Lower leg skin (tissue), 4 donors: ENCODE measurements at regions not wholly inside any gene's neighbourhood (a gene's known extent, or its start where the extent isn't known, plus 50 kb on each side); places are given as distances from the start of the nearest gene placed in this dataset.

Source experiments
- DNase-seq, 2 donors: peaks; one replicate each; pipeline ENCODE4 v3.0.0-alpha.2; 2019; ENCODE audit warnings: low spot score in 2 of 2
- H3K4me3 ChIP-seq: fragments of 200-600 bp; sonication (generic); 2 replicates; pipeline ENCODE4 v1.5.1; 2017; ENCODE audit warnings: mild to moderate bottlenecking, low read depth; ENCODE audit not compliant: poor library complexity, severe bottlenecking
- POLR2A ChIP-seq, 2 donors: fragments of 450-650 bp; IDR thresholded peaks; one replicate each; pipeline ENCODE4 v1.6.1; 2016 to 2017; ENCODE audit warnings: antibody characterized with exemption in 2 of 2, mild to moderate bottlenecking in 1 of 2, moderate library complexity in 1 of 2
- WGBS, 2 donors: methylation state at CpG; one replicate each; pipeline ENCODE4 v1.1.5; 2018; 5-methylcytosine and 5-hydroxymethylcytosine counted together
- intact Hi-C: fragments of 100-400 bp; cut with DNase I; formaldehyde crosslinking; loops from one replicate; pipeline ENCODE4 v1.15.0; 2023; ENCODE audit warnings: low total_unique reads
- TF ChIP-seq, protein P1 (sequence below), 3 donors: fragments of 450-650 bp; IDR thresholded peaks; one replicate each; pipeline ENCODE4 v1.5.1; 2016; ENCODE audit warnings: antibody characterized with exemption in 3 of 3, mild to moderate bottlenecking in 3 of 3, moderate library complexity in 2 of 3

DNA sequence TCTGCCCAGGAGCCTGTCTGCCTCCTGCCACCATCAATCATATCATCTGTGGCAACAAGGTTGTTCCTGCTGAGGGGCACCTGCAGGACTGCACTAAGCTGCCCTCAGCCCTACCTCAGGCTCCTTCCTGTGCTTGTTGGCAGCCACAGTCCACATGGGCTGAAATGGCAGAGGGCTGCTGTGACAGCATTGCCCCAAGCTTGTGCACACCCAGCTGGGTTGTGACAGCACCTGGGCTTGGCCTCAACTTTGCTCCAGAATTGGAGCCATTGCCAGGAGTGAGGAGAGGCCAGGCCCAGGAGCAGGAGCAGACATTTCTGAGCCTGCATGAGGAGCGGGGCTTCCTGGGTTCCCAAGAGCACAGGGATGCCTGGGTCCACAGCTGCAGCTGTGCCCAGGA is 340.9 kb upstream of the CHRM2 start:
- TF ChIP-seq, protein P1, sequence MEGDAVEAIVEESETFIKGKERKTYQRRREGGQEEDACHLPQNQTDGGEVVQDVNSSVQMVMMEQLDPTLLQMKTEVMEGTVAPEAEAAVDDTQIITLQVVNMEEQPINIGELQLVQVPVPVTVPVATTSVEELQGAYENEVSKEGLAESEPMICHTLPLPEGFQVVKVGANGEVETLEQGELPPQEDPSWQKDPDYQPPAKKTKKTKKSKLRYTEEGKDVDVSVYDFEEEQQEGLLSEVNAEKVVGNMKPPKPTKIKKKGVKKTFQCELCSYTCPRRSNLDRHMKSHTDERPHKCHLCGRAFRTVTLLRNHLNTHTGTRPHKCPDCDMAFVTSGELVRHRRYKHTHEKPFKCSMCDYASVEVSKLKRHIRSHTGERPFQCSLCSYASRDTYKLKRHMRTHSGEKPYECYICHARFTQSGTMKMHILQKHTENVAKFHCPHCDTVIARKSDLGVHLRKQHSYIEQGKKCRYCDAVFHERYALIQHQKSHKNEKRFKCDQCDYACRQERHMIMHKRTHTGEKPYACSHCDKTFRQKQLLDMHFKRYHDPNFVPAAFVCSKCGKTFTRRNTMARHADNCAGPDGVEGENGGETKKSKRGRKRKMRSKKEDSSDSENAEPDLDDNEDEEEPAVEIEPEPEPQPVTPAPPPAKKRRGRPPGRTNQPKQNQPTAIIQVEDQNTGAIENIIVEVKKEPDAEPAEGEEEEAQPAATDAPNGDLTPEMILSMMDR (IDR thresholded peaks at IDR 0.05): no peak
- no peak for TF ChIP-seq POLR2A (IDR thresholded peaks at IDR 0.05)
- DNase-seq: peak in 1 of 2 donors; percentile 54
- intact Hi-C loops: no loop called here
- H3K4me3 ChIP-seq: no peak overlapping the region
- WGBS, 2 donors: 67% methylated on average over 1 of the region's 1 CpG; no CpG with 5 or more reads in 1 of the 2 donors

DNA sequence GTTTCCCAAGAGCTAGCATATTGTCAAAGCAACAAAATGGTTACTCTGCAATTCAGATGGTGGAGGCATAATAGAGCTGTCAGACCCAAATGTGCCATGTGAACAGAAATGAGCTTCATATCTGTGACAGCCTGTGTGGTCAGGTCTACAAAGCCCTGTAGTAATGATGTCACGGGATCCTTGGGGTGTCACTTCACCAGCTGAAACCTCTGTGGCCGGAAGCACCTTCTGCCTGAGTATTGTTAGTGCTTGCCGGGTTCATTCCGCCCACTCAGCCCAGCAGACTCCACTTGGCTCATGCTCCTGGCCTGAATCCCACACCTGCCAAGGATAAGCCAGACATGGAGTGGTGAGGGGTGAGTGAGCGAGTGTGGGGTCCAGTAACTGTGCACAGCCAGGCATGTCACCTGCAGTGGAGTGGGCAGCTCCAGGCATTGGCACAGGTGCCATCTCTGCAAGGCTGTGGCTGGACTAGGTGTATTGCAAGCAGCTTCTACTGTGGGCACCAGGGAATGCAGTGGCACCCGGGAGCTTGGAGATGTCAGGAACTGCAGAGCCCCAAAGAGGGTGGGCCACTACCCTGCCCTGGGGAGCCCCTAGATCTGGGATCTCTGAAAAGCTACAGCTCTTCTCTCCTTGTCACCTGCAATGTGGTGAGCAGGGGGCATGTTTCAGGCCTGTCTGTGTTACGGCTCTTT is 341.9 kb upstream of the CHRM2 start:
- no peak overlapping the region for H3K4me3 ChIP-seq
- intact Hi-C loops: no loop called here
- WGBS, 2 donors: 87 to 93% methylated on average over 5 to 7 of the region's 7 CpGs
- peak in 1 of 2 donors; percentile 71 for DNase-seq
- TF ChIP-seq POLR2A (IDR thresholded peaks at IDR 0.05): no peak
- TF ChIP-seq, protein P1 (IDR thresholded peaks at IDR 0.05): no peak

DNA sequence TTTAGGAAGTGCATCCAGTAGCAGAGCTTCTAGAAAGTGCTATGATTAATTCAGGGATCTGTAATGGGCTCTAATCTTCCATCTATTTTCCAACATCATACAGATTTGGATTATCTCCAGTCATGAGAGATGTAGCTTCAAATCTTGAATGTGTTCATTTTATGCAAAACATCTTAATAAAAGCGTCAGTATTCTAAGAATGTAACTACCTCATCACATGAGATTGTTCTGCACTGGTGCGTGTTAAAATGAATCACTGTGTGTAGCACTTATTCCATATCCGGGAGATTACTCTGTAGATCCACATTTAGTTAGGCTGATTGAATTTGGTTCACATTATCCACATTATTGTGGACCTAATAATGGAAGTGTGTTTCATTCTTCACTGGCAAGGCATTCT is 344.9 kb upstream of the CHRM2 start:
- TF ChIP-seq POLR2A (IDR thresholded peaks at IDR 0.05): no peak
- TF ChIP-seq, protein P1 (IDR thresholded peaks at IDR 0.05): no peak
- no peak overlapping the region for H3K4me3 ChIP-seq
- no peak for DNase-seq
- WGBS, 2 donors: 67 to 78% methylated on average over 3 of the region's 3 CpGs
- intact Hi-C loops: no loop called here

DNA sequence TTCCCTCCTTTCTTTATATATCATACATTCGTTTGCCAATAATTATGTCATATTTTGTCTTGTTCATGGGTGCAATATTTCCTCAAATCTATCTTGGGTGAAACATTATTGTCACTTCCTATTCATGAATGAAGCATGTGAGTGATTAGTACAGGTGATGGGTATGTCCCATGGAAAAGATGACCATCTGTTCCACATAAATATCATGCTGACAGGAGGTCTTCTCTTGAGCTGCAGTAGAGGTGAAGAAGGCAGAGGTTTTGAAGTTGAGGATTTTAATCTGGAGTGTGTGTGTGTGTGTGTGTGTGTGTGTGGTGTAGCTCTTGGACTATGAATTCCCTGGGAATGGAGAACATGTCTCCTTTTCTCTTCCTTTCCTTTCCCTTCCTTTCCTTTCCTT is 350.5 kb upstream of the CHRM2 start:
- H3K4me3 ChIP-seq: no peak overlapping the region
- WGBS, 2 donors: 58 to 61% methylated on average over 1 of the region's 1 CpG
- DNase-seq: no peak
- no peak for TF ChIP-seq POLR2A (IDR thresholded peaks at IDR 0.05)
- TF ChIP-seq, protein P1 (IDR thresholded peaks at IDR 0.05): no peak
- intact Hi-C loops: no loop called here

DNA sequence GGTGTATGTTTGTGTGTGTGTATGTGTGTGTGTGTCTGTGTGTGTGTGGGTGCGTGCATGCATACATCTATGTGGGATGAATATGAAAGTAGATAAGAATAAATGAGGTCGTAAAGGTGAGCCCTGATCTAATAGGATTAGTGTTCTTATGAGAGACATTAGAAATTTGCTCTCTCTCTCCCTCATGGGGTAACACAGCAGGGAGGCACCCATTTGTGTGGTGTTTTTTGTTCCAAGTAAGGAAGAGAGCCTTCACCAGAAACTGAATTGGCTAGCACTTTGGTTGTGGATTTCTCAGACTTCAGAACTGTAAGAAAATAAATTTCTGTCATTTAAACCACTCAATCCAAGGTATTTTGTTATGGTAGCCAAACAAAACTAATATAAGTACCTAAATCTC is 353.7 kb upstream of the CHRM2 start:
- no peak for TF ChIP-seq POLR2A (IDR thresholded peaks at IDR 0.05)
- TF ChIP-seq, protein P1 (IDR thresholded peaks at IDR 0.05): no peak
- DNase-seq: no peak
- H3K4me3 ChIP-seq: no peak overlapping the region
- 86 to 89% methylated on average over 2 of the region's 2 CpGs for WGBS, 2 donors
- intact Hi-C loops: no loop called here

DNA sequence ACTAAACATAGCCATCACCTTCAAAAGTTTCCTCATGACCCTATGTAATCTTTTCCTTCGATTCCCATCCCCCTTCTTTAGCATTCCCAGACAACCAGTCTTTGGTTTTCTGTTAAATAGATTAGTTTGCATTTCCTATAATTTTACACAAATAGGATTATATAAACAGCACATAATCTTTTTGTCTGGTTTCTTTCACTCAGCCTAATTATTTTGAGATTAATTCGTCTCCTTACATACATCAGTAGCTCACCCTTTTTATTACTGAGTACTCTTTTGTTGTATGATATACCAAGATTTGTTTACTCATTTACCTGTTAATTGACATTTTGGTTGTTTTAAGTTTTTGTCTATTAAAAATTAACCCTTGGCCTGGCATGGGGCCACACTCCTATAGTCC is 354.7 kb upstream of the CHRM2 start:
- TF ChIP-seq, protein P1 (IDR thresholded peaks at IDR 0.05): no peak
- no peak for TF ChIP-seq POLR2A (IDR thresholded peaks at IDR 0.05)
- intact Hi-C loops: no loop called here
- 85 to 89% methylated on average over 2 of the region's 2 CpGs for whole genome bisulfite sequencing, 2 donors
- no peak for DNase-seq
- H3K4me3 ChIP-seq: no peak overlapping the region
